Erythroblast (primary cell): ENCODE measurements at regions not wholly inside any gene's neighbourhood (a gene's known extent, or its start where the extent isn't known, plus 50 kb on each side); places are given as distances from the start of the nearest gene placed in this dataset.

Source experiments
- GATA1 ChIP-seq: IDR thresholded peaks from 2 replicates; pipeline ENCODE4 v1.6.1; 2011; ENCODE audit warnings: low read depth, mild to moderate bottlenecking, control low read depth, low read length, moderate library complexity
- POLR2A ChIP-seq: IDR thresholded peaks from 2 replicates; pipeline ENCODE4 v1.6.1; 2011; ENCODE audit warnings: mild to moderate bottlenecking, low read length

DNA sequence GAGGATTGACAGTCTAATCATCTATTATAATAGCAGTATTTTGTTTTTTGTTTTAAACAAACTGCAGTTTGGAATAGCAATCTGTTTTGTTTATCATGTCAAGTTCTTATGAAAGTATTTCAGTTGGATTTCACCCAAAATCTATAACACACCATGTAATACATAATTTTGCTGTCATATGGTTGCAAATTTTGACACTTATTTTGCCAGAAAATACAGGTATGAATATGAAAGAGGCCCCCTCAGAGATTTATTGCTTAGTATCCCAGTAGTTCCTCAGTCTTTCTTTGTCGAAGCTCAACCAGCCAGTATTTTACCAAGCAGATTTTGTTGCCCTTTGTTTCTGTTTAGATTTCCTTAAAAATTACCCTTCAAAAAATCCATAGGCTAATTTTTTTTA is 317.5 kb upstream of the CXADR start:
- TF ChIP-seq POLR2A (no peak), GATA1 (no peak)
